A549 (cell line): ENCODE measurements at regions not wholly inside any gene's neighbourhood (a gene's known extent, or its start where the extent isn't known, plus 50 kb on each side); places are given as distances from the start of the nearest gene placed in this dataset.

Experiments used
- ATAC-seq, 2 experiments: fragments of 200-7000 bp in 1 of 2; fragments of >200 bp in 1 of 2; cut with Nextera tagmentation in 1 of 2; cut with Tn5 transposase in 1 of 2; 3 replicates each; pipeline versions ENCODE4 v1.8.0 to v1.9.1; 2018 to 2020; ENCODE audit warnings: mild to moderate bottlenecking in 1 of 2, moderate library complexity in 1 of 2
- CTCF ChIA-PET: fragments of 300-600 bp; sonication (Branson Sonifier 250); formaldehyde crosslinking; extraction: SDS; loops from one replicate; lab custom pipeline; 2021; ENCODE audit warnings: antibody characterized with exemption, inconsistent platforms; lab: Yijun Ruan, JAX
- POLR2A ChIA-PET: fragments of 350-600 bp; formaldehyde crosslinking; extraction: SDS; loops from one replicate; lab custom pipeline; 2021; ENCODE audit warnings: antibody characterized with exemption, inconsistent platforms; lab: Yijun Ruan, JAX
- DNase-seq, 2 experiments: peaks; one replicate each; pipeline versions ENCODE4 v3.0.0 to v3.0.0-alpha.2; 2011 to 2016; ENCODE audit warnings: low read depth in 1 of 2, low spot score in 1 of 2
- FAIRE-seq: peaks from 2 replicates; lab custom pipeline; 2011; peaks lifted over from hg19 to GRCh38; lab: Jason Lieb, UNC
- H3K27ac ChIP-seq, 2 experiments: fragments of >200 bp; sonication (Bioruptor Twin); formaldehyde crosslinking; 3 replicates each; pipeline ENCODE4 v1.5.1; 2016 to 2017
- H3K4me1 ChIP-seq: fragments of >200 bp; sonication (Bioruptor Twin); formaldehyde crosslinking; 3 replicates; pipeline ENCODE4 v1.6.1; 2016
- H3K4me2 ChIP-seq: fragments of >200 bp; sonication (Bioruptor Twin); formaldehyde crosslinking; 3 replicates; pipeline ENCODE4 v1.6.1; 2016
- H3K4me3 ChIP-seq: fragments of >200 bp; sonication (Bioruptor Twin); formaldehyde crosslinking; 3 replicates; pipeline ENCODE4 v1.5.1; 2016
- H3K9me3 ChIP-seq: fragments of >200 bp; sonication (Bioruptor Twin); formaldehyde crosslinking; 3 replicates; pipeline ENCODE4 v1.6.1; 2016
- BCL3 ChIP-seq: fragments of >200 bp; sonication (Bioruptor Twin); formaldehyde crosslinking; IDR thresholded peaks from 3 replicates; pipeline ENCODE4 v1.6.1; 2016
- CTCF ChIP-seq: fragments of >200 bp; sonication (Bioruptor Twin); formaldehyde crosslinking; IDR thresholded peaks from 3 replicates; pipeline ENCODE4 v1.5.1; 2016
- ESRRA ChIP-seq: fragments of 150-350 bp; IDR thresholded peaks from 2 replicates; pipeline ENCODE4 v1.6.1; 2014; ENCODE audit warnings: mild to moderate bottlenecking, low read length, borderline replicate concordance
- FOSB ChIP-seq: fragments of 250-450 bp; sonication (Bioruptor Pico); IDR thresholded peaks from 2 replicates; pipeline ENCODE4 v1.5.0; 2020; ENCODE audit warnings: mild to moderate bottlenecking, moderate library complexity
- HDAC2 ChIP-seq: fragments of 200-600 bp; sonication (generic); IDR thresholded peaks from 2 replicates; pipeline ENCODE4 v1.6.1; 2016
- HES2 ChIP-seq: fragments of >200 bp; sonication (Bioruptor Twin); formaldehyde crosslinking; IDR thresholded peaks from 2 replicates; pipeline ENCODE4 v1.6.1; 2016
- HMGXB4 ChIP-seq: fragments of 250-450 bp; sonication (Bioruptor Pico); IDR thresholded peaks from 2 replicates; pipeline ENCODE4 v1.5.0; 2021; ENCODE audit warnings: mild to moderate bottlenecking, moderate library complexity, borderline replicate concordance
- HOXB13 ChIP-seq: fragments of 250-450 bp; sonication (Bioruptor Pico); IDR thresholded peaks from 2 replicates; pipeline ENCODE4 v1.5.0; 2020; ENCODE audit warnings: low read depth, mild to moderate bottlenecking, moderate library complexity
- JUN ChIP-seq, 2 experiments: fragments of >200 bp; sonication (Bioruptor Twin); formaldehyde crosslinking; IDR thresholded peaks; 2 replicates in 1 of 2; 3 replicates in 1 of 2; pipeline ENCODE4 v1.6.1; 2016 to 2017
- JUNB ChIP-seq: fragments of >200 bp; sonication (Bioruptor Twin); formaldehyde crosslinking; IDR thresholded peaks from 2 replicates; pipeline ENCODE4 v1.6.1; 2016
- KDM1A ChIP-seq: fragments of 200-600 bp; sonication (generic); IDR thresholded peaks from 2 replicates; pipeline ENCODE4 v1.6.1; 2016; ENCODE audit warnings: low read depth, mild to moderate bottlenecking
- KDM5A ChIP-seq: fragments of 200-600 bp; sonication (generic); IDR thresholded peaks from 2 replicates; pipeline ENCODE4 v1.6.1; 2016; ENCODE audit warnings: antibody characterized with exemption, mild to moderate bottlenecking
- MAFK ChIP-seq: fragments of 450-650 bp; IDR thresholded peaks from 2 replicates; pipeline ENCODE4 v1.6.1; 2014; ENCODE audit not compliant: partially characterized antibody
- NR3C1 ChIP-seq: fragments of >200 bp; sonication (Bioruptor Twin); formaldehyde crosslinking; IDR thresholded peaks from 3 replicates; pipeline ENCODE4 v1.6.1; 2017
- POLR2A ChIP-seq: IDR thresholded peaks from 2 replicates; pipeline ENCODE4 v1.6.1; 2012; ENCODE audit warnings: mild to moderate bottlenecking, low read length
- POLR2AphosphoS2 ChIP-seq: conservative IDR thresholded peaks from 2 replicates; pipeline ENCODE4 v1.6.1; 2012; ENCODE audit warnings: low read length, improper control_type of control experiment, inconsistent platforms
- RNF2 ChIP-seq: fragments of 200-600 bp; sonication (generic); IDR thresholded peaks from 2 replicates; pipeline ENCODE4 v1.6.1; 2016; ENCODE audit warnings: low read depth, mild to moderate bottlenecking, antibody characterized with exemption, moderate library complexity, borderline replicate concordance
- SREBF2 ChIP-seq: fragments of 450-650 bp; IDR thresholded peaks from 2 replicates; pipeline ENCODE4 v1.6.1; 2014; ENCODE audit warnings: mild to moderate bottlenecking, moderate library complexity
- TFCP2L1 ChIP-seq: fragments of 250-450 bp; sonication (Bioruptor Pico); IDR thresholded peaks from 2 replicates; pipeline ENCODE4 v1.5.0; 2021; ENCODE audit warnings: mild to moderate bottlenecking
- WGBS: methylation state at CpG from one replicate; pipeline ENCODE4 v1.1.6; 2017; ENCODE audit errors: missing lambda C conversion rate; 5-methylcytosine and 5-hydroxymethylcytosine counted together

GRCh38 chrX:28329156-28329555, 258.1 kb upstream of the IL1RAPL1 start:
- ATAC-seq (no peak), FAIRE-seq (peak; percentile 59), DNase-seq (no peak)
- Histone ChIP-seq H3K4me2 (no peak overlapping the region), H3K9me3 (no peaks in the 10 kb centered on the region), H3K27ac (no peak overlapping the region), H3K4me3 (no peak overlapping the region), H3K4me1 (no peaks in the 10 kb centered on the region)
- ChIA-PET CTCF (no interaction called here), POLR2A (no interaction called here)
- no peak for TF ChIP-seq KDM5A
- no peak for TF ChIP-seq HOXB13 (CRISPR knock-in tag)
- no peak for TF ChIP-seq RNF2
- TF ChIP-seq SREBF2: no peak
- no peak for TF ChIP-seq POLR2A
- TF ChIP-seq HMGXB4: no peak
- no peak for TF ChIP-seq JUNB
- no peak for TF ChIP-seq NR3C1
- TF ChIP-seq BCL3: no peak
- no peak for TF ChIP-seq HES2
- no peak for TF ChIP-seq JUN (IDR thresholded peaks at IDR 0.05)
- TF ChIP-seq CTCF: no peak
- TF ChIP-seq HDAC2: no peak
- WGBS: 4% methylated on average over 3 of the region's 3 CpGs

GRCh38 chrX:28324321-28324721, 262.9 kb upstream of the IL1RAPL1 start:
- no peak overlapping the region for H3K4me3 ChIP-seq
- ChIA-PET CTCF (no interaction called here), POLR2A (no interaction called here)
- no peaks in the 10 kb centered on the region for H3K9me3 ChIP-seq
- ATAC-seq (no peak), FAIRE-seq (no peak), DNase-seq (no peak)
- no peak for TF ChIP-seq ESRRA
- no peak overlapping the region for H3K4me2 ChIP-seq
- H3K27ac ChIP-seq: no peak overlapping the region
- WGBS: 6% methylated on average over 5 of the region's 5 CpGs
- no peaks in the 10 kb centered on the region for H3K4me1 ChIP-seq

GRCh38 chrX:28321286-28321685, 266.0 kb upstream of the IL1RAPL1 start:
- H3K27ac ChIP-seq: no peak overlapping the region
- POLR2A ChIA-PET: no interaction called here
- no peaks in the 10 kb centered on the region for H3K9me3 ChIP-seq
- FAIRE-seq (no peak), DNase-seq (no peak), ATAC-seq (no peak)
- no peak overlapping the region for H3K4me2 ChIP-seq
- TF ChIP-seq POLR2AphosphoS2 (no peak), KDM1A (no peak), MAFK (no peak), JUNB (no peak), FOSB (CRISPR knock-in tag) (no peak), CTCF (no peak), RNF2 (no peak), TFCP2L1 (CRISPR knock-in tag) (no peak), KDM5A (no peak)
- TF ChIP-seq, all 56 proteins: peak for 0
- Histone ChIP-seq H3K4me3 (no peak overlapping the region), H3K4me1 (no peaks in the 10 kb centered on the region)
- CTCF ChIA-PET: no interaction called here
- 18% methylated on average over 2 of the region's 2 CpGs for WGBS
